NB4 (cell line): ENCODE measurements at regions not wholly inside any gene's neighbourhood (a gene's known extent, or its start where the extent isn't known, plus 50 kb on each side); places are given as distances from the start of the nearest gene placed in this dataset.

Experiments used
- DNase-seq: peaks from one replicate; pipeline ENCODE4 v3.0.0; 2010; ENCODE audit warnings: low read depth
- H3K4me3 ChIP-seq: one replicate; pipeline ENCODE4 v1.5.1; 2011; ENCODE audit warnings: mild to moderate bottlenecking, low read depth, low read length, moderate library complexity
- CTCF ChIP-seq: IDR thresholded peaks from one replicate; pipeline ENCODE4 v1.5.1; 2012; ENCODE audit warnings: low read depth, low read length
- MAX ChIP-seq: IDR thresholded peaks from 2 replicates; pipeline ENCODE4 v1.6.1; 2011; ENCODE audit warnings: low read depth, low read length
- MYC ChIP-seq: IDR thresholded peaks from 2 replicates; pipeline ENCODE4 v1.6.1; 2011; ENCODE audit warnings: low read depth, low read length
- POLR2A ChIP-seq: IDR thresholded peaks from 2 replicates; pipeline ENCODE4 v1.6.1; 2011; ENCODE audit warnings: mild to moderate bottlenecking; ENCODE audit not compliant: insufficient read length; ENCODE audit errors: extremely low read depth

GRCh38 chr1:72930528-72930927 lies 648.2 kb upstream of the NEGR1 start:
- DNase-seq = no peak
- no peak for TF ChIP-seq MAX
- no peak for TF ChIP-seq CTCF
- TF ChIP-seq MYC = no peak
- no peak for TF ChIP-seq POLR2A
- no peak overlapping the region for H3K4me3 ChIP-seq

GRCh38 chr1:72918940-72919339 lies 636.6 kb upstream of the NEGR1 start:
- DNase-seq = no peak
- no peak overlapping the region for H3K4me3 ChIP-seq
- TF ChIP-seq CTCF = no peak
- TF ChIP-seq MYC = no peak
- no peak for TF ChIP-seq MAX
- no peak for TF ChIP-seq POLR2A

GRCh38 chr1:72917920-72918319 lies 635.6 kb upstream of the NEGR1 start:
- TF ChIP-seq MYC (no peak), POLR2A (no peak), CTCF (no peak)
- DNase-seq = no peak
- H3K4me3 ChIP-seq = no peak overlapping the region

- TF ChIP-seq MYC (no peak), MAX (no peak), CTCF (no peak), POLR2A (no peak)
- H3K4me3 ChIP-seq = no peak overlapping the region
These were observed 633.2 kb upstream of the NEGR1 start for GRCh38 chr1:72915581-72915980.

GRCh38 chr1:72911656-72912055 lies 629.3 kb upstream of the NEGR1 start:
- DNase-seq = no peak
- TF ChIP-seq MAX (no peak), CTCF (no peak), POLR2A (no peak), MYC (no peak)
- no peak overlapping the region for H3K4me3 ChIP-seq

More at GRCh38 chr1:72915581-72915980, 633.2 kb upstream of the NEGR1 start:
- no peak for DNase-seq

GRCh38 chr1:72896256-72896655 lies 613.9 kb upstream of the NEGR1 start:
- TF ChIP-seq POLR2A = no peak
- TF ChIP-seq MAX = no peak
- no peak for TF ChIP-seq CTCF
- TF ChIP-seq MYC = no peak
- DNase-seq = no peak

More at GRCh38 chr1:72896256-72896655, 613.9 kb upstream of the NEGR1 start:
- H3K4me3 ChIP-seq = no peak overlapping the region
